B cell (primary cell): ENCODE measurements at regions not wholly inside any gene's neighbourhood (a gene's known extent, or its start where the extent isn't known, plus 50 kb on each side); places are given as distances from the start of the nearest gene placed in this dataset.

Experiments used
- ATAC-seq: fragments of 200-7000 bp; cut with Tn5 transposase; one replicate; pipeline ENCODE4 v1.10.0; 2021; ENCODE audit warnings: low read depth, mild to moderate bottlenecking, moderate number of reproducible peaks, moderate library complexity
- CTCF ChIA-PET: fragments of 350-600 bp; sonication (Branson Sonifier 250); formaldehyde crosslinking; loops from one replicate; lab custom pipeline; 2021; ENCODE audit warnings: antibody characterized with exemption, inconsistent platforms; lab: Charles Lee
- POLR2A ChIA-PET: fragments of 350-600 bp; sonication (Branson Sonifier 250); formaldehyde crosslinking; loops from one replicate; lab custom pipeline; 2021; ENCODE audit warnings: antibody characterized with exemption; lab: Charles Lee
- DNase-seq: peaks from one replicate; pipeline ENCODE4 v3.0.0; 2013
- H2AFZ ChIP-seq: 2 replicates; pipeline ENCODE4 v1.6.1; 2012; ENCODE audit warnings: mild to moderate bottlenecking, low read depth, low read length; ENCODE audit not compliant: insufficient read depth, poor library complexity, severe bottlenecking
- H3K27ac ChIP-seq, 2 donors: 1 replicate in 1 of 2; 2 replicates in 1 of 2; pipeline ENCODE4 v1.5.1; 2012 to 2013; ENCODE audit warnings: low read length in 2 of 2, mild to moderate bottlenecking in 2 of 2, moderate library complexity in 1 of 2
- H3K27me3 ChIP-seq, 4 experiments: fragments of 200-600 bp in 1 of 4; sonication (generic) in 1 of 4; replicated peaks in 1 of 4; 1 replicate in 2 of 4; 2 replicates in 2 of 4; pipeline versions ENCODE4 v1.6.1 to v1.7.0; 2013 to 2016; ENCODE audit warnings: low read length in 3 of 4, mild to moderate bottlenecking in 2 of 4, mixed read lengths in 1 of 4, moderate library complexity in 1 of 4; ENCODE audit not compliant: insufficient read depth in 4 of 4, control insufficient read depth in 3 of 4; ENCODE audit errors: control extremely low read depth in 1 of 4
- H3K36me3 ChIP-seq, 2 experiments: replicated peaks in 1 of 2; 1 replicate in 1 of 2; 2 replicates in 1 of 2; pipeline versions ENCODE4 v1.6.1 to v1.7.1; 2013; ENCODE audit warnings: low read length in 1 of 2; ENCODE audit not compliant: insufficient read depth in 2 of 2, control insufficient read depth in 1 of 2; ENCODE audit errors: control extremely low read depth in 1 of 2, extremely low read depth in 1 of 2
- H3K4me1 ChIP-seq, 2 donors: fragments of 200-600 bp in 1 of 2; sonication (generic) in 1 of 2; 1 replicate in 1 of 2; 2 replicates in 1 of 2; pipeline versions ENCODE4 v1.5.1 to v1.6.1; 2013 to 2017; ENCODE audit warnings: low read length in 2 of 2; ENCODE audit not compliant: control insufficient read depth in 2 of 2, insufficient read depth in 2 of 2
- H3K4me2 ChIP-seq: replicated peaks from 2 replicates; pipeline ENCODE3; 2012; ENCODE audit warnings: mild to moderate bottlenecking, low read depth, low read length; ENCODE audit not compliant: poor library complexity, severe bottlenecking
- H3K4me3 ChIP-seq, 5 experiments: fragments of 200-600 bp in 1 of 5; sonication (generic) in 1 of 5; 1 replicate in 3 of 5; 2 replicates in 2 of 5; pipeline versions ENCODE4 v1.5.1 to v1.7.0; 2011 to 2016; ENCODE audit warnings: low read length in 4 of 5, mild to moderate bottlenecking in 4 of 5, low read depth in 2 of 5, control low read depth in 1 of 5, moderate library complexity in 1 of 5; ENCODE audit not compliant: insufficient read depth in 1 of 5; ENCODE audit errors: control extremely low read depth in 1 of 5, extremely low read depth in 1 of 5
- H3K79me2 ChIP-seq: fragments of 200-600 bp; sonication (generic); one replicate; pipeline ENCODE4 v1.6.0; 2016; ENCODE audit warnings: low read length; ENCODE audit not compliant: control insufficient read depth, insufficient read depth
- H3K9ac ChIP-seq: fragments of 200-600 bp; sonication (generic); 2 replicates; pipeline ENCODE4 v1.6.1; 2017; ENCODE audit warnings: mild to moderate bottlenecking, low read length, moderate library complexity
- H3K9me3 ChIP-seq, 3 donors: one replicate each; pipeline versions ENCODE4 v1.6.1 to v1.7.1; 2013; ENCODE audit warnings: low read length in 2 of 3; ENCODE audit not compliant: control insufficient read depth in 2 of 3, insufficient read depth in 1 of 3; ENCODE audit errors: control extremely low read depth in 1 of 3
- H4K20me1 ChIP-seq: 2 replicates; pipeline ENCODE4 v1.6.0; 2012; ENCODE audit warnings: mild to moderate bottlenecking, low read length; ENCODE audit not compliant: insufficient read depth, control insufficient read depth, poor library complexity, severe bottlenecking
- H3K27ac Mint-ChIP-seq: one replicate; pipeline ENCODE4 v1.8.0; 2021; ENCODE audit warnings: mixed read lengths
- H3K27me3 Mint-ChIP-seq: one replicate; pipeline ENCODE4 v1.8.0; 2021; ENCODE audit warnings: mixed read lengths
- H3K4me1 Mint-ChIP-seq: one replicate; pipeline ENCODE4 v1.8.0; 2021; ENCODE audit warnings: mixed read lengths
- H3K4me3 Mint-ChIP-seq: one replicate; pipeline ENCODE4 v1.8.0; 2021; ENCODE audit warnings: mixed read lengths
- H3K9me3 Mint-ChIP-seq: one replicate; pipeline ENCODE4 v1.8.0; 2022; ENCODE audit warnings: mixed read lengths; ENCODE audit not compliant: insufficient read depth
- CTCF ChIP-seq: fragments of 200-600 bp; IDR thresholded peaks from one replicate; pipeline ENCODE4 v1.8.0; 2022; ENCODE audit warnings: antibody characterized with exemption, mild to moderate bottlenecking
- EZH2 ChIP-seq: IDR thresholded peaks from 2 replicates; pipeline ENCODE4 v1.6.1; 2012; ENCODE audit warnings: borderline replicate concordance, low read depth, mild to moderate bottlenecking, moderate library complexity, low read length; ENCODE audit not compliant: insufficient read depth, poor library complexity, severe bottlenecking
- WGBS: methylation state at CpG from one replicate; pipeline ENCODE4 v1.1.5; 2013; ENCODE audit warnings: missing lambda C conversion rate; ENCODE audit not compliant: insufficient coverage; 5-methylcytosine and 5-hydroxymethylcytosine counted together
- intact Hi-C: fragments of 100-400 bp; cut with micrococcal nuclease; formaldehyde crosslinking; loops from one replicate; pipeline ENCODE4 v1.10.0; 2022

- Histone ChIP-seq H3K27me3 (no peaks in the 10 kb centered on the region), H3K4me2 (no peak overlapping the region), H3K4me1 (no peaks in the 10 kb centered on the region), H2AFZ (no peak overlapping the region), H3K9ac (no peak overlapping the region), H3K27ac (no peak overlapping the region), H3K36me3 (no peaks in the 10 kb centered on the region), H3K79me2 (no peaks in the 10 kb centered on the region), H3K9me3 (peaks cover 0 to 7% (median 0%) of the 10 kb centered on the region in 3 donors), H4K20me1 (no peaks in the 10 kb centered on the region), H3K4me3 (no peak overlapping the region)
- Mint-ChIP-seq H3K9me3 (peaks cover 7% of the 10 kb centered on the region), H3K27me3 (no peaks in the 10 kb centered on the region), H3K4me1 (no peaks in the 10 kb centered on the region), H3K4me3 (no peak overlapping the region), H3K27ac (no peak overlapping the region)
- no CpG with 5 or more reads among the region's 1 CpG for WGBS
- no peak for ATAC-seq
- no peak for TF ChIP-seq EZH2
- no peak for TF ChIP-seq CTCF
- no peak for DNase-seq
- POLR2A ChIA-PET: no interaction called here
- intact Hi-C loops: no loop called here
- CTCF ChIA-PET: no interaction called here
Observed at GRCh38 chr5:130452744-130453143, 548.5 kb downstream of the CHSY3 start.

GRCh38 chr5:130436430-130436829, 532.2 kb downstream of the CHSY3 start:
- Mint-ChIP-seq H3K4me3 (no peak overlapping the region), H3K27ac (no peak overlapping the region), H3K9me3 (peaks cover 12% of the 10 kb centered on the region), H3K27me3 (no peaks in the 10 kb centered on the region), H3K4me1 (no peaks in the 10 kb centered on the region)
- no peaks in the 10 kb centered on the region for H3K27me3 ChIP-seq
- intact Hi-C loops: no loop called here
- H3K4me3 ChIP-seq: no peak overlapping the region
- no peak overlapping the region for H3K9ac ChIP-seq
- peaks cover 0 to 14% (median 2%) of the 10 kb centered on the region in 3 donors for H3K9me3 ChIP-seq
- no peak overlapping the region for H3K4me2 ChIP-seq
- ATAC-seq: no peak
- DNase-seq: no peak
- H3K36me3 ChIP-seq: no peaks in the 10 kb centered on the region
- no peak for TF ChIP-seq CTCF
- TF ChIP-seq EZH2: no peak
- no peak overlapping the region for H2AFZ ChIP-seq
- H3K4me1 ChIP-seq: no peaks in the 10 kb centered on the region
- no peaks in the 10 kb centered on the region for H3K79me2 ChIP-seq
- ChIA-PET CTCF (no interaction called here), POLR2A (no interaction called here)
- no peak overlapping the region for H3K27ac ChIP-seq
- no peaks in the 10 kb centered on the region for H4K20me1 ChIP-seq
- no CpG with 5 or more reads among the region's 1 CpG for WGBS
